ENCODE measurements at regions not wholly inside any gene's neighbourhood (a gene's known extent, or its start where the extent isn't known, plus 50 kb on each side); places are given as distances from the start of the nearest gene placed in this dataset.

- no peaks in the 10 kb centered on the region for H3K36me3 ChIP-seq (ENCODE audit: control insufficient read depth in 2 of 2, extremely low read depth in 1 of 2, insufficient read depth in 2 of 2, low read length in 2 of 2)
- no peaks in the 10 kb centered on the region for H3K4me1 ChIP-seq (ENCODE audit: control insufficient read depth, extremely low read depth, insufficient read depth, low read length)
- no peak overlapping the region for H3K4me2 ChIP-seq (ENCODE audit: control insufficient read depth, extremely low read depth, insufficient read depth, low read depth, low read length)
- no peak overlapping the region for H3K27ac ChIP-seq (ENCODE audit: control insufficient read depth, insufficient read depth, low read length)
- H2AFZ ChIP-seq (ENCODE audit: control insufficient read depth, low read length) = no peak overlapping the region
- H3K9ac ChIP-seq (ENCODE audit: control insufficient read depth, extremely low read depth, insufficient read depth, low read length) = no peak overlapping the region
- TF ChIP-seq CTCF (optimal IDR thresholded peaks at IDR 0.05 in 1 of 3, IDR thresholded peaks at IDR 0.05 in 1 of 3, conservative IDR thresholded peaks at IDR 0.05 in 1 of 3; ENCODE audit: extremely low read depth in 1 of 3, insufficient read depth in 2 of 3, low read length in 3 of 3) (no peak), EZH2 (IDR thresholded peaks at IDR 0.05; ENCODE audit: low read length) (no peak)
- DNase-seq (ENCODE audit: low read depth, low spot score) (no peak), FAIRE-seq (no peak)
- H3K27me3 ChIP-seq (ENCODE audit: control insufficient read depth, extremely low read depth, insufficient read depth, low read length) = no peaks in the 10 kb centered on the region
- dilution Hi-C loops (cut with MboI; ENCODE audit: extremely low pct_ligation_motif_present, low sequenced_read_pairs) = no loop called here
- no peaks in the 10 kb centered on the region for H3K9me1 ChIP-seq (ENCODE audit: control insufficient read depth, extremely low read depth, insufficient read depth, low read length)
- H3K9me3 ChIP-seq (ENCODE audit: control insufficient read depth, low read depth, low read length) = no peaks in the 10 kb centered on the region
- no peaks in the 10 kb centered on the region for H4K20me1 ChIP-seq (ENCODE audit: control insufficient read depth, extremely low read depth, insufficient read depth, low read length)
- H3K4me3 ChIP-seq (ENCODE audit: control insufficient read depth in 2 of 3, extremely low read depth in 1 of 3, insufficient read depth in 2 of 3, low read depth in 1 of 3, low read length in 3 of 3) = no peak overlapping the region
- no peaks in the 10 kb centered on the region for H3K79me2 ChIP-seq (ENCODE audit: control insufficient read depth, insufficient read depth, low read length)
Observed at GRCh38 chr4:128583753-128584712, 225.5 kb upstream of the JADE1 start.

GRCh38 chr4:128582427-128582870 lies 227.1 kb upstream of the JADE1 start:
- no peaks in the 10 kb centered on the region for H3K4me1 ChIP-seq (ENCODE audit: control insufficient read depth, extremely low read depth, insufficient read depth, low read length)
- dilution Hi-C loops (cut with MboI; ENCODE audit: extremely low pct_ligation_motif_present, low sequenced_read_pairs) = no loop called here
- DNase-seq (ENCODE audit: low read depth, low spot score) = no peak
- H3K9me1 ChIP-seq (ENCODE audit: control insufficient read depth, extremely low read depth, insufficient read depth, low read length) = no peaks in the 10 kb centered on the region
- no peak for TF ChIP-seq CTCF (optimal IDR thresholded peaks at IDR 0.05 in 1 of 3, IDR thresholded peaks at IDR 0.05 in 1 of 3, conservative IDR thresholded peaks at IDR 0.05 in 1 of 3; ENCODE audit: extremely low read depth in 1 of 3, insufficient read depth in 2 of 3, low read length in 3 of 3)
- no peak for TF ChIP-seq EZH2 (IDR thresholded peaks at IDR 0.05; ENCODE audit: low read length)
- no peak overlapping the region for H3K4me2 ChIP-seq (ENCODE audit: control insufficient read depth, extremely low read depth, insufficient read depth, low read depth, low read length)
- no peak overlapping the region for H3K27ac ChIP-seq (ENCODE audit: control insufficient read depth, insufficient read depth, low read length)
- H3K27me3 ChIP-seq (ENCODE audit: control insufficient read depth, extremely low read depth, insufficient read depth, low read length) = no peaks in the 10 kb centered on the region
- H3K79me2 ChIP-seq (ENCODE audit: control insufficient read depth, insufficient read depth, low read length) = no peaks in the 10 kb centered on the region
- no peak overlapping the region for H3K9ac ChIP-seq (ENCODE audit: control insufficient read depth, extremely low read depth, insufficient read depth, low read length)
- no peaks in the 10 kb centered on the region for H3K9me3 ChIP-seq (ENCODE audit: control insufficient read depth, low read depth, low read length)
- no peak for FAIRE-seq
- no peak overlapping the region for H3K4me3 ChIP-seq (ENCODE audit: control insufficient read depth in 2 of 3, extremely low read depth in 1 of 3, insufficient read depth in 2 of 3, low read depth in 1 of 3, low read length in 3 of 3)
- no peaks in the 10 kb centered on the region for H3K36me3 ChIP-seq (ENCODE audit: control insufficient read depth in 2 of 2, extremely low read depth in 1 of 2, insufficient read depth in 2 of 2, low read length in 2 of 2)
- H2AFZ ChIP-seq (ENCODE audit: control insufficient read depth, low read length) = no peak overlapping the region
- H4K20me1 ChIP-seq (ENCODE audit: control insufficient read depth, extremely low read depth, insufficient read depth, low read length) = no peaks in the 10 kb centered on the region

Measured in keratinocyte (primary cell).